ENCODE measurements at regions not wholly inside any gene's neighbourhood (a gene's known extent, or its start where the extent isn't known, plus 50 kb on each side); places are given as distances from the start of the nearest gene placed in this dataset.

GRCh38 chr16:52386694-52387093 lies 160.2 kb downstream of the TOX3 start:
- TF ChIP-seq ZFP30 (CRISPR knock-in tag; IDR thresholded peaks at IDR 0.05), result no peak
- TF ChIP-seq RARB (CRISPR knock-in tag; IDR thresholded peaks at IDR 0.05), result no peak
- no peak for TF ChIP-seq ZFP3 (CRISPR knock-in tag; IDR thresholded peaks at IDR 0.05)
- TF ChIP-seq ZC3H10 (CRISPR knock-in tag; IDR thresholded peaks at IDR 0.05), result no peak
- TF ChIP-seq, protein P1, sequence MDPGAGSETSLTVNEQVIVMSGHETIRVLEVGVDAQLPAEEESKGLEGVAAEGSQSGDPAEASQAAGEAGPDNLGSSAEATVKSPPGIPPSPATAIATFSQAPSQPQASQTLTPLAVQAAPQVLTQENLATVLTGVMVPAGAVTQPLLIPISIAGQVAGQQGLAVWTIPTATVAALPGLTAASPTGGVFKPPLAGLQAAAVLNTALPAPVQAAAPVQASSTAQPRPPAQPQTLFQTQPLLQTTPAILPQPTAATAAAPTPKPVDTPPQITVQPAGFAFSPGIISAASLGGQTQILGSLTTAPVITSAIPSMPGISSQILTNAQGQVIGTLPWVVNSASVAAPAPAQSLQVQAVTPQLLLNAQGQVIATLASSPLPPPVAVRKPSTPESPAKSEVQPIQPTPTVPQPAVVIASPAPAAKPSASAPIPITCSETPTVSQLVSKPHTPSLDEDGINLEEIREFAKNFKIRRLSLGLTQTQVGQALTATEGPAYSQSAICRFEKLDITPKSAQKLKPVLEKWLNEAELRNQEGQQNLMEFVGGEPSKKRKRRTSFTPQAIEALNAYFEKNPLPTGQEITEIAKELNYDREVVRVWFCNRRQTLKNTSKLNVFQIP (CRISPR knock-in tag; IDR thresholded peaks at IDR 0.05; ENCODE audit: borderline replicate concordance, low read depth), result no peak
- no peak for TF ChIP-seq ZNF565 (CRISPR knock-in tag; conservative IDR thresholded peaks at IDR 0.05; ENCODE audit: low read depth)
- TF ChIP-seq TOX (CRISPR knock-in tag; IDR thresholded peaks at IDR 0.05; ENCODE audit: borderline replicate concordance), result no peak
- TF ChIP-seq, protein P2, sequence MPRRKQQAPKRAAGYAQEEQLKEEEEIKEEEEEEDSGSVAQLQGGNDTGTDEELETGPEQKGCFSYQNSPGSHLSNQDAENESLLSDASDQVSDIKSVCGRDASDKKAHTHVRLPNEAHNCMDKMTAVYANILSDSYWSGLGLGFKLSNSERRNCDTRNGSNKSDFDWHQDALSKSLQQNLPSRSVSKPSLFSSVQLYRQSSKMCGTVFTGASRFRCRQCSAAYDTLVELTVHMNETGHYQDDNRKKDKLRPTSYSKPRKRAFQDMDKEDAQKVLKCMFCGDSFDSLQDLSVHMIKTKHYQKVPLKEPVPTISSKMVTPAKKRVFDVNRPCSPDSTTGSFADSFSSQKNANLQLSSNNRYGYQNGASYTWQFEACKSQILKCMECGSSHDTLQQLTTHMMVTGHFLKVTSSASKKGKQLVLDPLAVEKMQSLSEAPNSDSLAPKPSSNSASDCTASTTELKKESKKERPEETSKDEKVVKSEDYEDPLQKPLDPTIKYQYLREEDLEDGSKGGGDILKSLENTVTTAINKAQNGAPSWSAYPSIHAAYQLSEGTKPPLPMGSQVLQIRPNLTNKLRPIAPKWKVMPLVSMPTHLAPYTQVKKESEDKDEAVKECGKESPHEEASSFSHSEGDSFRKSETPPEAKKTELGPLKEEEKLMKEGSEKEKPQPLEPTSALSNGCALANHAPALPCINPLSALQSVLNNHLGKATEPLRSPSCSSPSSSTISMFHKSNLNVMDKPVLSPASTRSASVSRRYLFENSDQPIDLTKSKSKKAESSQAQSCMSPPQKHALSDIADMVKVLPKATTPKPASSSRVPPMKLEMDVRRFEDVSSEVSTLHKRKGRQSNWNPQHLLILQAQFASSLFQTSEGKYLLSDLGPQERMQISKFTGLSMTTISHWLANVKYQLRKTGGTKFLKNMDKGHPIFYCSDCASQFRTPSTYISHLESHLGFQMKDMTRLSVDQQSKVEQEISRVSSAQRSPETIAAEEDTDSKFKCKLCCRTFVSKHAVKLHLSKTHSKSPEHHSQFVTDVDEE (CRISPR knock-in tag; IDR thresholded peaks at IDR 0.05), result no peak
- TF ChIP-seq ARNTL (CRISPR knock-in tag; IDR thresholded peaks at IDR 0.05; ENCODE audit: borderline replicate concordance, low read depth), result no peak
- ATAC-seq, result no peak

- TF ChIP-seq TOX (CRISPR knock-in tag; IDR thresholded peaks at IDR 0.05; ENCODE audit: borderline replicate concordance) (no peak), PATZ1 (CRISPR knock-in tag; IDR thresholded peaks at IDR 0.05; ENCODE audit: borderline replicate concordance) (no peak), ARNTL (CRISPR knock-in tag; IDR thresholded peaks at IDR 0.05; ENCODE audit: borderline replicate concordance, low read depth) (no peak), ZNF8 (CRISPR knock-in tag; IDR thresholded peaks at IDR 0.05) (no peak), ZFP30 (CRISPR knock-in tag; IDR thresholded peaks at IDR 0.05) (no peak), CSDC2 (CRISPR knock-in tag; IDR thresholded peaks at IDR 0.05) (no peak), OSR1 (CRISPR knock-in tag; IDR thresholded peaks at IDR 0.05) (no peak), ZFP3 (CRISPR knock-in tag; IDR thresholded peaks at IDR 0.05) (no peak)
- no peak for ATAC-seq
Observed at GRCh38 chr16:52384378-52384777, 162.6 kb downstream of the TOX3 start.

GRCh38 chr16:52383640-52384292 lies 163.2 kb downstream of the TOX3 start:
- TF ChIP-seq, protein P1 (CRISPR knock-in tag; IDR thresholded peaks at IDR 0.05; ENCODE audit: borderline replicate concordance, low read depth), result no peak
- TF ChIP-seq PPARA (CRISPR knock-in tag; IDR thresholded peaks at IDR 0.05; ENCODE audit: borderline replicate concordance) (no peak), BACH2 (CRISPR knock-in tag; IDR thresholded peaks at IDR 0.05; ENCODE audit: borderline replicate concordance) (no peak), ZFP3 (CRISPR knock-in tag; IDR thresholded peaks at IDR 0.05) (no peak), ZFP30 (CRISPR knock-in tag; IDR thresholded peaks at IDR 0.05) (no peak), ESRRG (CRISPR knock-in tag; IDR thresholded peaks at IDR 0.05) (no peak), ISL1 (CRISPR knock-in tag; IDR thresholded peaks at IDR 0.05) (no peak), SNAI2 (CRISPR knock-in tag; IDR thresholded peaks at IDR 0.05) (no peak), RARB (CRISPR knock-in tag; IDR thresholded peaks at IDR 0.05) (no peak), TOX (CRISPR knock-in tag; IDR thresholded peaks at IDR 0.05; ENCODE audit: borderline replicate concordance) (no peak), GLIS3 (CRISPR knock-in tag; IDR thresholded peaks at IDR 0.05) (no peak), ZNF70 (CRISPR knock-in tag; IDR thresholded peaks at IDR 0.05) (no peak), CSDC2 (CRISPR knock-in tag; IDR thresholded peaks at IDR 0.05) (no peak), OSR1 (CRISPR knock-in tag; IDR thresholded peaks at IDR 0.05) (no peak), ZNF565 (CRISPR knock-in tag; conservative IDR thresholded peaks at IDR 0.05; ENCODE audit: low read depth) (no peak), ARNTL (CRISPR knock-in tag; IDR thresholded peaks at IDR 0.05; ENCODE audit: borderline replicate concordance, low read depth) (no peak), ZNF8 (CRISPR knock-in tag; IDR thresholded peaks at IDR 0.05) (no peak)
- TF ChIP-seq, protein P2 (CRISPR knock-in tag; IDR thresholded peaks at IDR 0.05), result no peak
- TF ChIP-seq, protein P3, sequence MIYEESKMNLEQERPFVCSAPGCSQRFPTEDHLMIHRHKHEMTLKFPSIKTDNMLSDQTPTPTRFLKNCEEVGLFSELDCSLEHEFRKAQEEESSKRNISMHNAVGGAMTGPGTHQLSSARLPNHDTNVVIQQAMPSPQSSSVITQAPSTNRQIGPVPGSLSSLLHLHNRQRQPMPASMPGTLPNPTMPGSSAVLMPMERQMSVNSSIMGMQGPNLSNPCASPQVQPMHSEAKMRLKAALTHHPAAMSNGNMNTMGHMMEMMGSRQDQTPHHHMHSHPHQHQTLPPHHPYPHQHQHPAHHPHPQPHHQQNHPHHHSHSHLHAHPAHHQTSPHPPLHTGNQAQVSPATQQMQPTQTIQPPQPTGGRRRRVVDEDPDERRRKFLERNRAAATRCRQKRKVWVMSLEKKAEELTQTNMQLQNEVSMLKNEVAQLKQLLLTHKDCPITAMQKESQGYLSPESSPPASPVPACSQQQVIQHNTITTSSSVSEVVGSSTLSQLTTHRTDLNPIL (CRISPR knock-in tag; IDR thresholded peaks at IDR 0.05; ENCODE audit: low read depth), result no peak
- TF ChIP-seq, protein P4, sequence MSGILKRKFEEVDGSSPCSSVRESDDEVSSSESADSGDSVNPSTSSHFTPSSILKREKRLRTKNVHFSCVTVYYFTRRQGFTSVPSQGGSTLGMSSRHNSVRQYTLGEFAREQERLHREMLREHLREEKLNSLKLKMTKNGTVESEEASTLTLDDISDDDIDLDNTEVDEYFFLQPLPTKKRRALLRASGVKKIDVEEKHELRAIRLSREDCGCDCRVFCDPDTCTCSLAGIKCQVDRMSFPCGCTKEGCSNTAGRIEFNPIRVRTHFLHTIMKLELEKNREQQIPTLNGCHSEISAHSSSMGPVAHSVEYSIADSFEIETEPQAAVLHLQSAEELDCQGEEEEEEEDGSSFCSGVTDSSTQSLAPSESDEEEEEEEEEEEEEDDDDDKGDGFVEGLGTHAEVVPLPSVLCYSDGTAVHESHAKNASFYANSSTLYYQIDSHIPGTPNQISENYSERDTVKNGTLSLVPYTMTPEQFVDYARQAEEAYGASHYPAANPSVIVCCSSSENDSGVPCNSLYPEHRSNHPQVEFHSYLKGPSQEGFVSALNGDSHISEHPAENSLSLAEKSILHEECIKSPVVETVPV (CRISPR knock-in tag; IDR thresholded peaks at IDR 0.05), result no peak
- no peak for ATAC-seq
